Cardiac fibroblast (primary cell): ENCODE measurements at regions not wholly inside any gene's neighbourhood (a gene's known extent, or its start where the extent isn't known, plus 50 kb on each side); places are given as distances from the start of the nearest gene placed in this dataset.

ENCODE experiments used
- DNase-seq, 2 donors: peaks; one replicate each; pipeline versions ENCODE4 v3.0.0 to v3.0.0-alpha.2; 2010; ENCODE audit warnings: low read depth in 2 of 2
- H3K4me3 ChIP-seq, 2 donors: replicated peaks in 1 of 2; 1 replicate in 1 of 2; 2 replicates in 1 of 2; pipeline ENCODE4 v1.5.1; 2011; ENCODE audit warnings: low read depth in 2 of 2, low read length in 2 of 2, mild to moderate bottlenecking in 2 of 2, moderate library complexity in 1 of 2
- TF ChIP-seq, protein P1 (sequence below): IDR thresholded peaks from one replicate; pipeline ENCODE4 v1.5.1; 2011; ENCODE audit warnings: low read depth, mild to moderate bottlenecking, low read length, inconsistent platforms

DNA sequence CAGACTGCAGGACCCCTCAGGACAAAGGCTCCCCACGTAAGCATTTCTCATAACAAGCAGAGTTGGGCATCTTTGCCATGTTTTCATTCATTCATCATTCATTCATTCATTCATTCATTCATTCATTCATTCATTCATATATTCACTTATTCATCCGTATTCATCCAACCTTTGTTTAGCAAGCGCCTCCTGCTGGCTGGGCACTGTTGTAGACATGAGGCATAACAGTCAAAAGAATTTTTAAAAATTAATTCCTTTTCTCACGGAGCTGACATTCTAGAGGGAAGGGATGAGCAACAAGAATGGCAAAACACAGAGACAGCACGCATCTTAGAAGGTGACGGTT, 351.7 kb upstream of the TNRC6C start:
- H3K4me3 ChIP-seq: no peak overlapping the region
- DNase-seq: no peak
- TF ChIP-seq, protein P1, sequence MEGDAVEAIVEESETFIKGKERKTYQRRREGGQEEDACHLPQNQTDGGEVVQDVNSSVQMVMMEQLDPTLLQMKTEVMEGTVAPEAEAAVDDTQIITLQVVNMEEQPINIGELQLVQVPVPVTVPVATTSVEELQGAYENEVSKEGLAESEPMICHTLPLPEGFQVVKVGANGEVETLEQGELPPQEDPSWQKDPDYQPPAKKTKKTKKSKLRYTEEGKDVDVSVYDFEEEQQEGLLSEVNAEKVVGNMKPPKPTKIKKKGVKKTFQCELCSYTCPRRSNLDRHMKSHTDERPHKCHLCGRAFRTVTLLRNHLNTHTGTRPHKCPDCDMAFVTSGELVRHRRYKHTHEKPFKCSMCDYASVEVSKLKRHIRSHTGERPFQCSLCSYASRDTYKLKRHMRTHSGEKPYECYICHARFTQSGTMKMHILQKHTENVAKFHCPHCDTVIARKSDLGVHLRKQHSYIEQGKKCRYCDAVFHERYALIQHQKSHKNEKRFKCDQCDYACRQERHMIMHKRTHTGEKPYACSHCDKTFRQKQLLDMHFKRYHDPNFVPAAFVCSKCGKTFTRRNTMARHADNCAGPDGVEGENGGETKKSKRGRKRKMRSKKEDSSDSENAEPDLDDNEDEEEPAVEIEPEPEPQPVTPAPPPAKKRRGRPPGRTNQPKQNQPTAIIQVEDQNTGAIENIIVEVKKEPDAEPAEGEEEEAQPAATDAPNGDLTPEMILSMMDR: no peak

DNA sequence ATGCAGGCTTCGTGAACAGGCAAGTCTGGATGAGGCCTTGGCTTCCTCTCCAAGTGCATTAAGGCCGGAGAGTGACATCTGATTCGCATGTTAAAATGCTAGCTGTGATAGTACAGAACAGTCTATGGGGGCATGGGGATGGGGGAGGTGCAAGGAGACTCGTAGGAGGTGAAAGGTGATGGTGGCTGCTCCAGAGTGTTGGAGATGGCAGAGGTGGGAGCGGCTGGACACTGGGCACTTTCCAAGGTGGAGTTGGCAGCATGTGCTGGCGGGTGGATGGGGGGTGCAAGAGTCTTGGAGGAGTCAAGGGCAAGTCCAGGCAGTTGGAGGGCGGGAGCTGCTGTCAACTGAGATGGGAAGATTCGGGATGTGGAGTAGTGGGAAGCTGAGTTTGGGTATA, 350.9 kb upstream of the TNRC6C start:
- TF ChIP-seq, protein P1: no peak
- DNase-seq: no peak
- H3K4me3 ChIP-seq: no peak overlapping the region

DNA sequence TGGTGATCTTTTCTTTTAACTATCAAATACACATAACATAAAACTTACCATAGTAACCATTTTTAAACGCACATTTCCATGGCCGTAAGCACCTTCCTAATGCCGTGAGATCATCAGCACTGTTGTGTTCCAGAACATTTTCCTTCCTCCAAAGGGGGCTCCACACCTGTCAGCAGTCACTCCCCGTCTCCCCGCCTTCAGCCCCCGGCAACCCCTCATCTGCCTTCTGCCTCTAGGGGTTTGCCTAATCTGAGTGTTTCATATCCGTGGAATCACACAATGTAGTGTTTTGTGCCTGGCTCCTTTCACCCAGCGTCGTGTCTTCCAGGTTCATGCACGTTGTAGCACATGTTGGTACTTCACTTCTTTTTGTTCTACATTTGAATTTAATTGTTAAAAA, 350.1 kb upstream of the TNRC6C start:
- TF ChIP-seq, protein P1: no peak
- no peak for DNase-seq
- H3K4me3 ChIP-seq: no peak overlapping the region

DNA sequence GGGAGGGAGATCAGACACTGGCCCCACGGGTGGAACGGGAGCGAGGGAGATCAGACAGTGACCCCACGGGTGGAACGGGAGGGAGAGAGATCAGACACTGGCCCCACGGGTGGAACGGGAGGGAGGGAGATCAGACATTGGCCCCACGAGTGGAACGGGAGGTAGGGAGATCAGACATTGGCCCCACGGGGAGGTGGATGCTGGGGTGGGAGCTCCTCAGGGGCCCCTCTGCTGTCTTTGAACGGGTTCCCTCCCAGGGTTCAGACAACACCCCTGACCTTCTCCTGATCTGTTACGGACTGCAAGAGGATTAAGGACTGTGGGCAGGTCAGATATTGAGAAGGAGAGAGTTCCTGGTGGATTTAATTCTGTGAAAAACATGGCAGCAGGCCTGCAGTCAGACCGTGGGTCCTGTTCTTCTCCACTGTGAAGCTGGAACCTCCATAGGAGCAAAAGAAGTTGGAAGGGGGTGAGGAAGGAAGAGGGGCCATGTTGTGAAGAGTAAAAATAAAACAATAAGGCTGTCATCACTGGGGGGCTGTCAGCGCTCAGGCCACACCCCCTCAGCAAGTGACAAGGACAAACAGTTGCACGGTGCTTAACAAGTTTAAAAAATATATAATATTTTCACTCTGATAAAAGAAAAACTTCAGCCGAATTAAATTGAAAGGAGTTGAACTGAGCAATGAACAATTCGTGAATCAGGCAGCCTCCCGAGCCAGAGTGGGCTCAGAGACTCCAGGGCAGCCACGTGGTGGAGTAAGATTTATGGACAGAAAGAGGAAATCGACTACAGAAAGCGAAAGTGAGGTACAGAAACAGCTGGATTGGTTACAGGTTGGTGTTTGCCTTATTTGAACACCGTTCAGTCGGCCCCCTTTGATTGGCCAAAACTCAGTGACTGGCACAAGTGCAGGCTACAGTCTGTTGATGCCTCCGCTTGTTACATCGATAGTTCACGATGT, 348.7 kb upstream of the TNRC6C start:
- no peak for DNase-seq

DNA sequence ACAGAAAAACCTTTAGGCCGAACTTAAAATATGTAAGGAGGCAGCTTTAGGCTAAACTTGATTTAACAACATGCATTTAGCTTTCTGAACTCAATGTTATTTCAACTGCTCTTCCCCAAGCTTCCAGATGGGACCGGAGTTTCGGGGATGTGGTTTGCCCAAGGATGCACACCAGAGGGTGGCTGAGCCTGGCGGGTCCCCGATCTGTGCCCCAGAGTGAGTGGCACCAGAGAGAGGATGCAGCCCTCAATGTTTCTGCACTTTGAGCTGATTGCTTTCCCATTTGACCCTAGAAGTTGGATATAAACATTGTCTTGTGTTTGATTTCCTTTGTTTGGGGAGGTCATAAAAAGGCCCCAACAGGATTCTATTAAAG, 348.0 kb upstream of the TNRC6C start:
- TF ChIP-seq, protein P1: no peak
- DNase-seq: no peak
- no peak overlapping the region for H3K4me3 ChIP-seq

More for the DNA sequence above, 348.7 kb upstream of the TNRC6C start:
- TF ChIP-seq, protein P1: no peak
- no peak overlapping the region for H3K4me3 ChIP-seq

DNA sequence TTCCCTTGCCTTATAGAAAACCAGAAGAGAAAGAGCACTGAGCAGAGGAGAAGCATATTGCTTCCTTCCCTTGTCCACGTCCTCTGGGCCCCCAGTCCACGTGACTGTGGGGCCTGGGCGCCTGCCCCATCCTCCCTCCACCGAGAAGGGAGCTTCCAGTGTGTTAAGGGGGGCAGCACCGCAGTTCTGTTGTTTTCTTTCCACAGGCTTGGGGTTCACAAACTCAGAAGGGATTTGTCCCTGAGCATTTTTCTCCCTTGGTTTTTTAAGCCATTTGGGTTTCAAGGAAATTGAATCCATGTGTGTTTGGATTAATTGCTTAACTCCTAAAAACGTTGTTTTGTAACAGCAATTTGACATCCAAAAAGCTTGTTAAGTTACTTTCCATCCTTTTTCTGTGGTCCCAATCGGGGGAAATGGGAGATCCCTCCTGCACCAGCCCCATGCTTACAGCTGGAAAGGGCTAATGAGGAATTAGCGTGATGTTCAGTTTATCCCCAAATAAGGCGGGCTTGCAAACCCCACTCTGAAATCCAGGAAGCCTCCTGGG, 347.5 kb upstream of the TNRC6C start:
- no peak for DNase-seq

More for the DNA sequence above, 347.5 kb upstream of the TNRC6C start:
- TF ChIP-seq, protein P1: no peak
- no peak overlapping the region for H3K4me3 ChIP-seq
